ENCODE measurements at regions not wholly inside any gene's neighbourhood (a gene's known extent, or its start where the extent isn't known, plus 50 kb on each side); places are given as distances from the start of the nearest gene placed in this dataset.
A peak's percentile ranks its signal among the peaks of the same experiment; 100 is the strongest.

GRCh38 chr7:26099236-26099635, 52.8 kb upstream of the NFE2L3 start:
- H3K79me2 ChIP-seq (ENCODE audit: insufficient read depth, low read length): no peaks in the 10 kb centered on the region
- H3K4me2 ChIP-seq (ENCODE audit: low read length): no peak overlapping the region
- 0 out of 2 replicates have a peak, but pooled peaks have one; percentile 15 for TF ChIP-seq CEBPB (IDR thresholded peaks at IDR 0.05; ENCODE audit: low read depth)
- no peak for TF ChIP-seq SP1 (IDR thresholded peaks at IDR 0.05; ENCODE audit: low read depth)
- TF ChIP-seq EGR1 (IDR thresholded peaks at IDR 0.05; ENCODE audit: low read depth): 0 out of 2 replicates have a peak, but pooled peaks have one; percentile 35
- intact Hi-C loops (cut with micrococcal nuclease): no loop called here
- POLR2A ChIA-PET: interaction anchor here (0.7 kb wide), 1 partner anchor 62 kb away, joined by 3 read pairs; no protein-coding TSS in a partner anchor
- DNase-seq (ENCODE audit: low read depth, low spot score) (no peak), ATAC-seq (no peak)
- RAD21 ChIA-PET (ENCODE audit: low non-redundant PET in 1 of 2, low total read pairs in 2 of 2, uncharacterized antibody in 2 of 2, unreplicated experiment in 2 of 2): no interaction called here
- no peak overlapping the region for H3K4me3 ChIP-seq (replicated peaks in 1 of 2; ENCODE audit: low read depth in 1 of 2, low read length in 2 of 2)
- H3K36me3 ChIP-seq (ENCODE audit: control insufficient read depth in 1 of 2, insufficient read depth in 2 of 2, low read length in 2 of 2): no peaks in the 10 kb centered on the region
- CTCF ChIA-PET: no interaction called here
- BruUV-seq (replicated peaks): no TSS peak
- no peak overlapping the region for H3K27ac ChIP-seq (ENCODE audit: low read depth, low read length)
- H3K4me1 ChIP-seq (ENCODE audit: control insufficient read depth in 1 of 2, insufficient read depth in 2 of 2, low read length in 2 of 2): peaks cover 5 to 11% of the 10 kb centered on the region in 2 experiments; a peak in 3 of 4 replicates
- H3K9ac ChIP-seq (ENCODE audit: low read length): no peak overlapping the region
- H4K20me1 ChIP-seq (ENCODE audit: insufficient read depth): no peaks in the 10 kb centered on the region
- no peaks in the 10 kb centered on the region for H3K9me3 ChIP-seq (ENCODE audit: control insufficient read depth in 1 of 2, insufficient read depth in 1 of 2, low read depth in 1 of 2, low read length in 2 of 2)
- H2AFZ ChIP-seq (ENCODE audit: low read depth, low read length, poor library complexity, severe bottlenecking): no peak overlapping the region
- H3K9me2 ChIP-seq (ENCODE audit: insufficient read depth): no peaks in the 10 kb centered on the region
- H3K27me3 ChIP-seq (ENCODE audit: insufficient read depth, low read length): no peaks in the 10 kb centered on the region

DNA sequence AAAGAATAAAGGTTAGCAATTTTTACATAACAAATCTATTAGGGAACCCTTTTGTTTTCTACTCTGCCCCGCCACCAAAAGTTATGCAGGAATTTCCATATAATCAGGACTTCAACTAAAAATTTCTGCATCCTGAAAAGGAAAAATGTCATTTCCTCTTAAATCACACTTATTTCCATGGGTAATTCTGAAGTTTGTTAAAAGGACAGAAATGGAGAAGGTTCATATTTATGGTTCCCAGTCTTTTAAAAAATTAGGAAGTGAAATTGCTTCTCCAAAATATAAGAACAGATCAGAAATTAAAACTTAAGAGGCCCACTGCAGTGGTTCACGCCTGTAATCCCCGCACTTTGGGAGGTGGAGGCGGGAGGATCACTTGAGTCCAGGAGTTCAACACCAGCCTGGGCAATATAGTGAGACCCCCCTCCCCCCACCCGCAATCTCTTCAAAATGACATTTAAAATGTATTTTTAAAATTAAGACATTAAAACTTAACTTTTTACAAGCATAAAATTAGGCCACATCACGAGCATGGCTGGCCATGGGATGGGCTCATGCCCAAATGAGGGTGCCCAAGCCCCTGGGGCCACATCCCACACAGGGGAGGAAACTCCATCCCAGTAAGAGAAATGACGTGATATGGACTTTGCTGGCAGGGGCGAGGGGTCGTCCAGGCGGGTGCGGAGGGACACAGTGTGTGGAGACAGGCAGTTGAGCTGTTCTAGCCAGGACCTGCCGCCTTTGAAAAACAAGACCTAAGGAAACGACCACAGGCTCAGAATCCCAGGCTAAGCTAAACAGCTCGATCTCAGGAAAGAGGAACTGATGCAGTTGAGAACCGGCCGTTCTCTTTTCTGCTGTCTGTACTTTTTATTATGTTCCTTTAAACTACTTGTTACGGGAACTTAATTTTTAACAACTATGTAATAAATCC, 51.3 kb upstream of the NFE2L3 start:
- CTCF ChIA-PET: no interaction called here
- Histone ChIP-seq H3K4me2 (ENCODE audit: low read length) (no peak overlapping the region), H3K9me2 (ENCODE audit: insufficient read depth) (no peaks in the 10 kb centered on the region), H3K27me3 (ENCODE audit: insufficient read depth, low read length) (no peaks in the 10 kb centered on the region), H3K4me1 (ENCODE audit: control insufficient read depth in 1 of 2, insufficient read depth in 2 of 2, low read length in 2 of 2) (peaks cover 5 to 11% of the 10 kb centered on the region in 2 experiments; a peak in 3 of 4 replicates), H3K4me3 (replicated peaks in 1 of 2; ENCODE audit: low read depth in 1 of 2, low read length in 2 of 2) (no peak overlapping the region), H3K79me2 (ENCODE audit: insufficient read depth, low read length) (no peaks in the 10 kb centered on the region), H2AFZ (ENCODE audit: low read depth, low read length, poor library complexity, severe bottlenecking) (no peak overlapping the region), H3K36me3 (ENCODE audit: control insufficient read depth in 1 of 2, insufficient read depth in 2 of 2, low read length in 2 of 2) (no peaks in the 10 kb centered on the region), H4K20me1 (ENCODE audit: insufficient read depth) (no peaks in the 10 kb centered on the region), H3K27ac (ENCODE audit: low read depth, low read length) (no peak overlapping the region), H3K9me3 (ENCODE audit: control insufficient read depth in 1 of 2, insufficient read depth in 1 of 2, low read depth in 1 of 2, low read length in 2 of 2) (no peaks in the 10 kb centered on the region), H3K9ac (ENCODE audit: low read length) (no peak overlapping the region)
- intact Hi-C loops (cut with micrococcal nuclease): no loop called here
- no peak for TF ChIP-seq CBX3 (IDR thresholded peaks at IDR 0.05; ENCODE audit: low read depth)
- no peak for TF ChIP-seq ZFX (IDR thresholded peaks at IDR 0.05)
- TF ChIP-seq, protein P1, sequence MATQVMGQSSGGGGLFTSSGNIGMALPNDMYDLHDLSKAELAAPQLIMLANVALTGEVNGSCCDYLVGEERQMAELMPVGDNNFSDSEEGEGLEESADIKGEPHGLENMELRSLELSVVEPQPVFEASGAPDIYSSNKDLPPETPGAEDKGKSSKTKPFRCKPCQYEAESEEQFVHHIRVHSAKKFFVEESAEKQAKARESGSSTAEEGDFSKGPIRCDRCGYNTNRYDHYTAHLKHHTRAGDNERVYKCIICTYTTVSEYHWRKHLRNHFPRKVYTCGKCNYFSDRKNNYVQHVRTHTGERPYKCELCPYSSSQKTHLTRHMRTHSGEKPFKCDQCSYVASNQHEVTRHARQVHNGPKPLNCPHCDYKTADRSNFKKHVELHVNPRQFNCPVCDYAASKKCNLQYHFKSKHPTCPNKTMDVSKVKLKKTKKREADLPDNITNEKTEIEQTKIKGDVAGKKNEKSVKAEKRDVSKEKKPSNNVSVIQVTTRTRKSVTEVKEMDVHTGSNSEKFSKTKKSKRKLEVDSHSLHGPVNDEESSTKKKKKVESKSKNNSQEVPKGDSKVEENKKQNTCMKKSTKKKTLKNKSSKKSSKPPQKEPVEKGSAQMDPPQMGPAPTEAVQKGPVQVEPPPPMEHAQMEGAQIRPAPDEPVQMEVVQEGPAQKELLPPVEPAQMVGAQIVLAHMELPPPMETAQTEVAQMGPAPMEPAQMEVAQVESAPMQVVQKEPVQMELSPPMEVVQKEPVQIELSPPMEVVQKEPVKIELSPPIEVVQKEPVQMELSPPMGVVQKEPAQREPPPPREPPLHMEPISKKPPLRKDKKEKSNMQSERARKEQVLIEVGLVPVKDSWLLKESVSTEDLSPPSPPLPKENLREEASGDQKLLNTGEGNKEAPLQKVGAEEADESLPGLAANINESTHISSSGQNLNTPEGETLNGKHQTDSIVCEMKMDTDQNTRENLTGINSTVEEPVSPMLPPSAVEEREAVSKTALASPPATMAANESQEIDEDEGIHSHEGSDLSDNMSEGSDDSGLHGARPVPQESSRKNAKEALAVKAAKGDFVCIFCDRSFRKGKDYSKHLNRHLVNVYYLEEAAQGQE (IDR thresholded peaks at IDR 0.05; ENCODE audit: low read depth): no peak
- TF ChIP-seq FOSL1 (IDR thresholded peaks at IDR 0.05; ENCODE audit: low read depth): no peak
- TF ChIP-seq YY1 (IDR thresholded peaks at IDR 0.05; ENCODE audit: extremely low read depth, insufficient replicate concordance, low read depth, low read length): no peak
- no peak for TF ChIP-seq SIN3A (IDR thresholded peaks at IDR 0.05; ENCODE audit: low read depth)
- no peak for TF ChIP-seq TCF7L2 (IDR thresholded peaks at IDR 0.05; ENCODE audit: borderline replicate concordance, extremely low read depth, insufficient read depth, insufficient read length)
- no peak for TF ChIP-seq RAD21 (IDR thresholded peaks at IDR 0.05; ENCODE audit: low read depth)
- no TSS peak for BruUV-seq (replicated peaks)
- DNase-seq (ENCODE audit: low read depth, low spot score): no peak
- RAD21 ChIA-PET (ENCODE audit: low non-redundant PET in 1 of 2, low total read pairs in 2 of 2, uncharacterized antibody in 2 of 2, unreplicated experiment in 2 of 2): no interaction called here
- POLR2A ChIA-PET: no interaction called here
- ATAC-seq: no peak

Data from HCT116 (cell line).